ENCODE measurements at regions not wholly inside any gene's neighbourhood (a gene's known extent, or its start where the extent isn't known, plus 50 kb on each side); places are given as distances from the start of the nearest gene placed in this dataset.

GRCh38 chr16:13621639-13622038, 298.3 kb upstream of the ERCC4 start:
- TF ChIP-seq CTCF (IDR thresholded peaks at IDR 0.05; ENCODE audit: low read depth, low read length, missing input control) (no peak), JUND (IDR thresholded peaks at IDR 0.05) (no peak)

All from liver (tissue), 3 donors.